DOHH2 (cell line): ENCODE measurements at regions not wholly inside any gene's neighbourhood (a gene's known extent, or its start where the extent isn't known, plus 50 kb on each side); places are given as distances from the start of the nearest gene placed in this dataset.

Experiments used
- H3F3A ChIP-seq: fragments of 200-600 bp; sonication (generic), shearing (Covaris generic); 2 replicates; pipeline ENCODE4 v1.6.0; 2016; ENCODE audit warnings: antibody characterized with exemption, mild to moderate bottlenecking; ENCODE audit not compliant: control insufficient read depth, insufficient read depth
- H3K27ac ChIP-seq: fragments of 200-600 bp; sonication (generic); 2 replicates; pipeline ENCODE4 v1.5.1; 2014; ENCODE audit warnings: low read depth, mild to moderate bottlenecking, low read length, moderate library complexity
- H3K27me3 ChIP-seq: fragments of 200-600 bp; sonication (generic); 2 replicates; pipeline ENCODE4 v1.6.1; 2014; ENCODE audit warnings: mild to moderate bottlenecking, low read length, mixed read lengths; ENCODE audit not compliant: control insufficient read depth
- H3K36me3 ChIP-seq: fragments of 200-600 bp; sonication (generic); 2 replicates; pipeline ENCODE4 v1.6.1; 2014; ENCODE audit warnings: mild to moderate bottlenecking, low read length, moderate library complexity, mixed read lengths; ENCODE audit not compliant: control insufficient read depth
- H3K4me1 ChIP-seq: fragments of 200-600 bp; sonication (generic); 2 replicates; pipeline ENCODE4 v1.6.1; 2014; ENCODE audit warnings: mild to moderate bottlenecking, low read length, mixed read lengths; ENCODE audit not compliant: control insufficient read depth
- H3K4me2 ChIP-seq: fragments of 200-600 bp; sonication (generic); 2 replicates; pipeline ENCODE4 v1.6.0; 2014; ENCODE audit warnings: mild to moderate bottlenecking, low read length, moderate library complexity
- H3K4me3 ChIP-seq: fragments of 200-600 bp; sonication (generic); 2 replicates; pipeline ENCODE4 v1.5.1; 2014; ENCODE audit warnings: mild to moderate bottlenecking, low read length, mixed read lengths
- H3K79me2 ChIP-seq: fragments of 200-600 bp; sonication (generic); 2 replicates; pipeline ENCODE4 v1.6.1; 2014; ENCODE audit warnings: mild to moderate bottlenecking, low read length, mixed read lengths; ENCODE audit not compliant: control insufficient read depth
- H3K9me2 ChIP-seq: fragments of 200-600 bp; sonication (generic); replicated peaks from 2 replicates; pipeline ENCODE4 v1.6.1; 2014; ENCODE audit warnings: mild to moderate bottlenecking, low read length, mixed read lengths; ENCODE audit not compliant: control insufficient read depth
- H3K9me3 ChIP-seq: fragments of 200-600 bp; sonication (generic); 2 replicates; pipeline ENCODE4 v1.6.1; 2014; ENCODE audit warnings: antibody characterized with exemption, low read length, mixed read lengths; ENCODE audit not compliant: control insufficient read depth, insufficient read depth
- H4K20me1 ChIP-seq: fragments of 200-600 bp; sonication (generic); 2 replicates; pipeline ENCODE4 v1.6.0; 2014; ENCODE audit warnings: low read depth, mild to moderate bottlenecking, antibody characterized with exemption, low read length, moderate library complexity; ENCODE audit not compliant: control insufficient read depth, insufficient read depth
- CTCF ChIP-seq: fragments of 200-600 bp; sonication (generic); IDR thresholded peaks from one replicate; pipeline ENCODE4 v1.5.1; 2014; ENCODE audit warnings: antibody characterized with exemption, mild to moderate bottlenecking, low read depth, low read length; ENCODE audit not compliant: poor library complexity, severe bottlenecking
- EZH2phosphoT487 ChIP-seq: fragments of 200-600 bp; sonication (generic); IDR thresholded peaks from 2 replicates; pipeline ENCODE4 v1.6.1; 2017; ENCODE audit warnings: borderline replicate concordance, mild to moderate bottlenecking, antibody characterized with exemption, low read length, moderate library complexity, mixed read lengths

- Histone ChIP-seq H4K20me1 (no peaks in the 10 kb centered on the region), H3K4me1 (no peaks in the 10 kb centered on the region)
Observed at GRCh38 chr4:36010397-36010929, 233.9 kb downstream of the ARAP2 start.

GRCh38 chr4:36011381-36011780, 232.9 kb downstream of the ARAP2 start:
- H3K27me3 ChIP-seq, result no peaks in the 10 kb centered on the region
- H3K4me3 ChIP-seq, result no peak overlapping the region
- H4K20me1 ChIP-seq, result no peaks in the 10 kb centered on the region
- H3K36me3 ChIP-seq, result no peaks in the 10 kb centered on the region
- H3K4me1 ChIP-seq, result no peaks in the 10 kb centered on the region
- no peak overlapping the region for H3K4me2 ChIP-seq
- no peaks in the 10 kb centered on the region for H3K79me2 ChIP-seq
- H3K27ac ChIP-seq, result no peak overlapping the region
- H3K9me3 ChIP-seq, result no peaks in the 10 kb centered on the region
- no peaks in the 10 kb centered on the region for H3F3A ChIP-seq
- no peak for TF ChIP-seq EZH2phosphoT487
- no peak for TF ChIP-seq CTCF
- H3K9me2 ChIP-seq, result no peaks in the 10 kb centered on the region

More at GRCh38 chr4:36010397-36010929, 233.9 kb downstream of the ARAP2 start:
- Histone ChIP-seq H3K4me3 (no peak overlapping the region), H3K9me2 (no peaks in the 10 kb centered on the region), H3K9me3 (no peaks in the 10 kb centered on the region), H3K36me3 (no peaks in the 10 kb centered on the region), H3K27ac (no peak overlapping the region), H3F3A (no peaks in the 10 kb centered on the region), H3K79me2 (no peaks in the 10 kb centered on the region), H3K27me3 (no peaks in the 10 kb centered on the region), H3K4me2 (no peak overlapping the region)
- TF ChIP-seq CTCF (no peak), EZH2phosphoT487 (no peak)

GRCh38 chr4:36012503-36012902, 231.8 kb downstream of the ARAP2 start:
- H3K4me2 ChIP-seq, result no peak overlapping the region
- H3K79me2 ChIP-seq, result no peaks in the 10 kb centered on the region
- no peak overlapping the region for H3K27ac ChIP-seq
- H3F3A ChIP-seq, result no peaks in the 10 kb centered on the region
- no peak overlapping the region for H3K4me3 ChIP-seq
- H3K4me1 ChIP-seq, result no peaks in the 10 kb centered on the region
- no peaks in the 10 kb centered on the region for H3K9me3 ChIP-seq
- no peaks in the 10 kb centered on the region for H3K36me3 ChIP-seq
- no peaks in the 10 kb centered on the region for H4K20me1 ChIP-seq
- no peaks in the 10 kb centered on the region for H3K9me2 ChIP-seq
- H3K27me3 ChIP-seq, result no peaks in the 10 kb centered on the region
- TF ChIP-seq EZH2phosphoT487, result no peak
- TF ChIP-seq CTCF, result no peak
